Kidney (tissue), 13 donors: ENCODE measurements at regions not wholly inside any gene's neighbourhood (a gene's known extent, or its start where the extent isn't known, plus 50 kb on each side); places are given as distances from the start of the nearest gene placed in this dataset.

Experiments used
- DNase-seq, 5 donors: peaks; one replicate each; pipeline ENCODE4 v3.0.0-alpha.2; 2013 to 2020
- FAIRE-seq: peaks from 2 replicates; lab custom pipeline; 2012; peaks lifted over from hg19 to GRCh38; lab: Jason Lieb, UNC
- H3K27ac ChIP-seq, 2 donors: one replicate each; pipeline ENCODE4 v1.7.0; 2013; ENCODE audit warnings: low read depth in 2 of 2, low read length in 2 of 2, inconsistent platforms in 1 of 2
- H3K27me3 ChIP-seq: one replicate; pipeline ENCODE4 v1.7.1; 2013; ENCODE audit warnings: low read length, inconsistent platforms; ENCODE audit not compliant: control insufficient read depth, insufficient read depth
- H3K36me3 ChIP-seq, 3 donors: one replicate each; pipeline versions ENCODE4 v1.7.0 to v1.7.1; 2013; ENCODE audit warnings: low read length in 3 of 3, control low read depth in 1 of 3, inconsistent platforms in 1 of 3; ENCODE audit not compliant: insufficient read depth in 3 of 3, control insufficient read depth in 2 of 3
- H3K4me1 ChIP-seq, 3 donors: one replicate each; pipeline versions ENCODE4 v1.7.0 to v1.7.1; 2013; ENCODE audit warnings: low read length in 3 of 3, inconsistent platforms in 1 of 3, low read depth in 1 of 3; ENCODE audit not compliant: control insufficient read depth in 2 of 3, insufficient read depth in 2 of 3
- H3K4me3 ChIP-seq, 3 donors: one replicate each; pipeline versions ENCODE4 v1.7.0 to v1.8.1; 2013; ENCODE audit warnings: low read length in 3 of 3, control low read depth in 1 of 3, inconsistent platforms in 1 of 3
- H3K9ac ChIP-seq, 3 donors: one replicate each; pipeline versions ENCODE4 v1.7.0 to v1.7.1; 2013; ENCODE audit warnings: low read length in 3 of 3, control low read depth in 1 of 3, inconsistent platforms in 1 of 3
- H3K9me3 ChIP-seq, 3 donors: one replicate each; pipeline versions ENCODE4 v1.7.0 to v1.7.1; 2013; ENCODE audit warnings: low read length in 3 of 3, control low read depth in 1 of 3, inconsistent platforms in 1 of 3; ENCODE audit not compliant: control insufficient read depth in 2 of 3, insufficient read depth in 1 of 3
- intact Hi-C: fragments of 100-400 bp; cut with DNase I; formaldehyde crosslinking; loops from one replicate; pipeline ENCODE4 v1.11.1; 2022
- TF ChIP-seq, protein P1 (sequence below): IDR thresholded peaks from 3 replicates; pipeline ENCODE4 v1.5.1; 2012; ENCODE audit warnings: mild to moderate bottlenecking, moderate library complexity, borderline replicate concordance; ENCODE audit not compliant: insufficient read depth; ENCODE audit errors: extremely low read depth
- donor health status: control.
- donor health status: control.
- donor health status: control.
- donor health status: control.
- donor health status: control.
- donor health status: DM: yes; HTN: yes; CAD: no.
- donor health status: Normal renal cell carcinoma (clear cell type).

DNA sequence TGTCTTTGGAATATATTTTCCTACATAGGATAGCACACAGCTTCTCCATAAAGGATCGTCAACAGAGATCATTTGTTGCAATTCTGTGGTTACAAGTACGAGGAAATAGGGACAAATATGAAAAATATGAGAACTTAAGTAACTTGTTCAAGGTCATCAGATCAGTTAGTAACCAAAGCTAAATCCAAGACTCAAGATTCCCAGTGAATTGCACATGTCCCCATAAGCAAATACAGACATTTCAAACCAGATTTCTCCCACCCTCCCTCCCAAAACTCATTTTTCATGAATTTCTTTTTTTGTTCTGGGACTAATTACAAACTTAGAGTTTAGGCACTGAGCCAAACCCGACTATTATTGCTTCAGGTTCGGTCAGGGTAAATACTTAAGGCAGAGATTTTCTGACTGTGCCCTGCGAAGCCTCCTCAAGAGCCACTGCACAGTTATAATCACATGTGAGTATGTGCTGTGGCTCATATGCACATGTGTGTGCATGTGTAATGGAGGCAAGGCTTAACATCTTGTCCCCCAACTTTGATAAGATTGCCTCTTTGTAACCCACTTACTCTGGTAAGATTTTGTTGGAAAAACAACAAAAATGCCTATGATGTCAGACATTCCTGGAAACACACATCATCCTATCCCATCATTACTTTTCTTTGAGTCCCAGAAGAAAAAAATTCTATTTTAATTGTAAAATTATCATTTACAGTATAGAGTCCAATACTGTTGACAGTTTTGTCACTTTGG is 216.2 kb downstream of the CD83 start:
- no peaks in the 10 kb centered on the region for H3K27me3 ChIP-seq
- DNase-seq, result no peak
- intact Hi-C loops, result no loop called here

DNA sequence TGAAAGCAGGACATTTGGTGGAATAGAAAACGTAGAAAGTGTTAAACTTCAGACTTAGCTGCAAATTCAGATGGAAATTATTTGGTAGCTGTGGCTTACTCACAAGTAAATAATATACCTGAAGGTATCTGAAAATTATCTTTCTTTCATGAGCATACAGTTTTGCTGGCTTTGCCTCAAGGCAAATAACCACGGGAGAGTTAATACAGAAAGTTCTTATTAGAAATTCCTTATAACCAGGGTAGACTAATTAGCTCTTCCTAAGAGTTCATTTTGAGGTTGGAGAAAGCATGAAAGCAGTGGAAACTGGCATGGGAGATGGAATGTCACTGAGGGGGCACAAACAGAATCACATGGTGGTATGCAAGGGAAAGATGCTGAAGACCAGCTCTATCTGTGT is 217.5 kb downstream of the CD83 start:
- TF ChIP-seq, protein P1, sequence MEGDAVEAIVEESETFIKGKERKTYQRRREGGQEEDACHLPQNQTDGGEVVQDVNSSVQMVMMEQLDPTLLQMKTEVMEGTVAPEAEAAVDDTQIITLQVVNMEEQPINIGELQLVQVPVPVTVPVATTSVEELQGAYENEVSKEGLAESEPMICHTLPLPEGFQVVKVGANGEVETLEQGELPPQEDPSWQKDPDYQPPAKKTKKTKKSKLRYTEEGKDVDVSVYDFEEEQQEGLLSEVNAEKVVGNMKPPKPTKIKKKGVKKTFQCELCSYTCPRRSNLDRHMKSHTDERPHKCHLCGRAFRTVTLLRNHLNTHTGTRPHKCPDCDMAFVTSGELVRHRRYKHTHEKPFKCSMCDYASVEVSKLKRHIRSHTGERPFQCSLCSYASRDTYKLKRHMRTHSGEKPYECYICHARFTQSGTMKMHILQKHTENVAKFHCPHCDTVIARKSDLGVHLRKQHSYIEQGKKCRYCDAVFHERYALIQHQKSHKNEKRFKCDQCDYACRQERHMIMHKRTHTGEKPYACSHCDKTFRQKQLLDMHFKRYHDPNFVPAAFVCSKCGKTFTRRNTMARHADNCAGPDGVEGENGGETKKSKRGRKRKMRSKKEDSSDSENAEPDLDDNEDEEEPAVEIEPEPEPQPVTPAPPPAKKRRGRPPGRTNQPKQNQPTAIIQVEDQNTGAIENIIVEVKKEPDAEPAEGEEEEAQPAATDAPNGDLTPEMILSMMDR, result no peak
- H3K4me1 ChIP-seq, result peaks cover 0 to 3% (median 0%) of the 10 kb centered on the region in 3 donors
- H3K9me3 ChIP-seq, result no peaks in the 10 kb centered on the region
- FAIRE-seq (no peak), DNase-seq (no peak)
- H3K9ac ChIP-seq, result no peak overlapping the region
- H3K36me3 ChIP-seq, result no peaks in the 10 kb centered on the region
- no peak overlapping the region for H3K27ac ChIP-seq
- no peak overlapping the region for H3K4me3 ChIP-seq
- H3K27me3 ChIP-seq, result no peaks in the 10 kb centered on the region
- intact Hi-C loops, result no loop called here

More for the DNA sequence above, 216.2 kb downstream of the CD83 start:
- TF ChIP-seq, protein P1, result no peak
- H3K9me3 ChIP-seq, result no peaks in the 10 kb centered on the region
- no peak overlapping the region for H3K9ac ChIP-seq
- H3K27ac ChIP-seq, result no peak overlapping the region
- H3K36me3 ChIP-seq, result no peaks in the 10 kb centered on the region
- no peak overlapping the region for H3K4me3 ChIP-seq
- H3K4me1 ChIP-seq, result peaks cover 0 to 3% (median 0%) of the 10 kb centered on the region in 3 donors
- no peak for FAIRE-seq

DNA sequence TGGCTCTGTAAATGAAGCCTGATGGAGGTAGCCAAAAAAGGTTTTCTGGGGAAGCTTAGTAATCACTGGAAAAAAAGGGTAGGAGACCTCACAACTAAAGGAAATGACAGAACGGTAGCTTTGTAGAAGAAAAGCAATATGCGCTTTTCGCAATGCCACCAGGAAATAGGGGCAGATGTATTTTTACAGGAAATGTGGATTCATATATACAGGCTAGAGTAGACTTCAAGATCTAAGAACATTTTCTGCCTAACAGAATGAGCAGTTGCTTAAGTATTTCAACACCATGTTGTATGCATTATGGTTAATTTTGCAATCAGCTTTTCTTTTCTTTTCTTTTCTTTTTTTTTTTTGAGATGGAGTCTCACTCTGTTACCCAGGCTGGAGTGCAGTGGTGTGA is 219.6 kb downstream of the CD83 start:
- TF ChIP-seq, protein P1, result no peak
- Histone ChIP-seq H3K9me3 (no peaks in the 10 kb centered on the region), H3K27ac (no peak overlapping the region), H3K27me3 (no peaks in the 10 kb centered on the region), H3K9ac (no peak overlapping the region), H3K36me3 (no peaks in the 10 kb centered on the region), H3K4me3 (no peak overlapping the region), H3K4me1 (peaks cover 0 to 3% (median 0%) of the 10 kb centered on the region in 3 donors)
- no peak for FAIRE-seq
- intact Hi-C loops, result no loop called here
- DNase-seq, result no peak

DNA sequence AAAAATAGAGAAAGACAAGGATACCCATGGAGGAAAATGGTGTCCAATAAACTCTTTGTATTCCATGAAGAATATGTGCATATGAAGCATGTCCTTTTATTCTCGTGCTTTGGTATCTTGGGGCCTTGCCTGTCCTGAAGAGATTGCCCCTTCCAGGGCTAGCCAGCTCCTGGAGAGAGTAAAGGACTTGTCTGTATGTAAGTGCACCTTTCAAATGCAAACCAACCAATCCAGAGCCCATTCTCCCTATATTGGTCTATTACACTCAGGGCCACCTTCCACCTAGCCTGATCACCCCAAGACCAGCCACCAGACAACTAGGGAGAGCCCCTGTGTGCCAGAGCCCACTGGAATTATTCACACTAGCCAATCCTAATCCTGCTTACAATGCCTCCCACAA is 221.6 kb downstream of the CD83 start:
- TF ChIP-seq, protein P1, result no peak
- intact Hi-C loops, result no loop called here
- Histone ChIP-seq H3K27me3 (no peaks in the 10 kb centered on the region), H3K4me1 (peaks cover 0 to 3% (median 0%) of the 10 kb centered on the region in 3 donors), H3K36me3 (no peaks in the 10 kb centered on the region), H3K27ac (no peak overlapping the region), H3K9me3 (no peaks in the 10 kb centered on the region), H3K4me3 (no peak overlapping the region), H3K9ac (no peak overlapping the region)
- no peak for DNase-seq
- FAIRE-seq, result no peak
